ENCODE measurements at regions not wholly inside any gene's neighbourhood (a gene's known extent, or its start where the extent isn't known, plus 50 kb on each side); places are given as distances from the start of the nearest gene placed in this dataset.

DNA sequence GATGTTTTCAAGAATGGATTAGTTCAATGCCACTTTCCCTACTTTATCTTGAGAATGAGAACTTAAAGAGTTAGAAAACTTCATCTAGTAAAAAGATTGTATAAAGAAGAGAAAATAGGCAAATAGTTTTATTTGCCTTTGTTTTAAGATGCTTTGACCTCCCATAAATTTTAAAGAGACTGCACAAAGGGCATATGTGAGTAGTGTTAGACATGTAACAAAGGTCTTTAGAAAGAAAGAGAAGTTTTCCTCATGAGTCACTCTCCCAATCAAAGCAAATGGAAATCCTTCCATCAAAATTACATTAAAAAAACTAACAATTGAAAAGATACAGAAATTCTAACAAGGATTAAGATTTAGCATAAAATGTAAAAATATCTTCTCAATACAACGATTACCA is 381.8 kb upstream of the KIF2A start:
- TF ChIP-seq, protein P1, sequence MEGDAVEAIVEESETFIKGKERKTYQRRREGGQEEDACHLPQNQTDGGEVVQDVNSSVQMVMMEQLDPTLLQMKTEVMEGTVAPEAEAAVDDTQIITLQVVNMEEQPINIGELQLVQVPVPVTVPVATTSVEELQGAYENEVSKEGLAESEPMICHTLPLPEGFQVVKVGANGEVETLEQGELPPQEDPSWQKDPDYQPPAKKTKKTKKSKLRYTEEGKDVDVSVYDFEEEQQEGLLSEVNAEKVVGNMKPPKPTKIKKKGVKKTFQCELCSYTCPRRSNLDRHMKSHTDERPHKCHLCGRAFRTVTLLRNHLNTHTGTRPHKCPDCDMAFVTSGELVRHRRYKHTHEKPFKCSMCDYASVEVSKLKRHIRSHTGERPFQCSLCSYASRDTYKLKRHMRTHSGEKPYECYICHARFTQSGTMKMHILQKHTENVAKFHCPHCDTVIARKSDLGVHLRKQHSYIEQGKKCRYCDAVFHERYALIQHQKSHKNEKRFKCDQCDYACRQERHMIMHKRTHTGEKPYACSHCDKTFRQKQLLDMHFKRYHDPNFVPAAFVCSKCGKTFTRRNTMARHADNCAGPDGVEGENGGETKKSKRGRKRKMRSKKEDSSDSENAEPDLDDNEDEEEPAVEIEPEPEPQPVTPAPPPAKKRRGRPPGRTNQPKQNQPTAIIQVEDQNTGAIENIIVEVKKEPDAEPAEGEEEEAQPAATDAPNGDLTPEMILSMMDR (IDR thresholded peaks at IDR 0.05), result no peak
- TF ChIP-seq POLR2A (IDR thresholded peaks at IDR 0.05), result no peak

Data from lower leg skin (tissue), 3 donors.